Psoas muscle (tissue), 7 donors: ENCODE measurements at regions not wholly inside any gene's neighbourhood (a gene's known extent, or its start where the extent isn't known, plus 50 kb on each side); places are given as distances from the start of the nearest gene placed in this dataset.

Experiments used
- ATAC-seq, 4 donors: fragments of 200-7000 bp; cut with Tn5 transposase; one replicate each; pipeline ENCODE4 v1.9.1; 2020; ENCODE audit warnings: moderate library complexity in 3 of 4, mild to moderate bottlenecking in 2 of 4
- DNase-seq, 2 donors: peaks; one replicate each; pipeline ENCODE4 v3.0.0-alpha.2; 2020
- H3K27ac ChIP-seq: fragments of 200-600 bp; one replicate; pipeline ENCODE4 v1.8.0; 2022
- H3K27me3 ChIP-seq, 3 donors: fragments of 200-600 bp in 1 of 3; one replicate each; pipeline versions ENCODE4 v1.6.1 to v1.8.0; 2013 to 2022; ENCODE audit warnings: low read length in 2 of 3, mild to moderate bottlenecking in 2 of 3, moderate library complexity in 1 of 3; ENCODE audit not compliant: insufficient read depth in 3 of 3
- H3K36me3 ChIP-seq, 2 donors: fragments of 200-600 bp in 1 of 2; one replicate each; pipeline versions ENCODE4 v1.6.1 to v1.8.0; 2013 to 2022; ENCODE audit warnings: low read depth in 1 of 2, mild to moderate bottlenecking in 1 of 2, moderate library complexity in 1 of 2; ENCODE audit not compliant: insufficient read depth in 1 of 2
- H3K4me1 ChIP-seq: fragments of 200-600 bp; one replicate; pipeline ENCODE4 v1.8.0; 2022
- H3K4me3 ChIP-seq: fragments of 200-600 bp; one replicate; pipeline ENCODE4 v1.8.0; 2022; ENCODE audit warnings: mild to moderate bottlenecking
- H3K9me3 ChIP-seq: fragments of 200-600 bp; one replicate; pipeline ENCODE4 v1.8.0; 2022
- CTCF ChIP-seq: fragments of 200-600 bp; IDR thresholded peaks from one replicate; pipeline ENCODE4 v1.8.0; 2022; ENCODE audit warnings: antibody characterized with exemption
- WGBS, 3 donors: extraction: QIAGEN DNeasy Blood & Tissue Kit; methylation state at CpG; one replicate each; pipeline versions ENCODE4 v1.1.6 to v1.1.7; 2013; 5-methylcytosine and 5-hydroxymethylcytosine counted together
- intact Hi-C, 2 donors: fragments of 100-400 bp; cut with DNase I; formaldehyde crosslinking; loops; one replicate each; pipeline versions ENCODE4 v1.11.0 to v1.14.2; 2022
- donor health status: healthy with polysubstance abuse.
- donor health status: DM: no; HTN: no; CAD: no; lungs with moderate emphysema.
- donor health status: Bipolar disorder and iron deficiency.
- donor health status: healthy.
- donor health status: DM: yes; HTN: yes; CAD: no.
- donor health status: DM: no; HTN: no; CAD: no.
- donor health status: DM: yes; HTN: yes; CAD: no.

GRCh38 chr13:68051910-68052309 lies 821.8 kb upstream of the PCDH9 start:
- no peak overlapping the region for H3K27ac ChIP-seq
- no peaks in the 10 kb centered on the region for H3K27me3 ChIP-seq
- no peak for TF ChIP-seq CTCF
- no peaks in the 10 kb centered on the region for H3K36me3 ChIP-seq
- ATAC-seq (no peak), DNase-seq (no peak)
- H3K9me3 ChIP-seq = no peaks in the 10 kb centered on the region
- intact Hi-C loops = no loop called here
- H3K4me1 ChIP-seq = no peaks in the 10 kb centered on the region
- H3K4me3 ChIP-seq = no peak overlapping the region
- WGBS, 3 donors = 72 to 78% (median 77%) methylated on average over 5 of the region's 5 CpGs

GRCh38 chr13:68050761-68051160 lies 820.6 kb upstream of the PCDH9 start:
- no peaks in the 10 kb centered on the region for H3K27me3 ChIP-seq
- H3K4me3 ChIP-seq = no peak overlapping the region
- 7 to 15% (median 11%) methylated on average over 1 of the region's 1 CpG for WGBS, 3 donors
- no peak for TF ChIP-seq CTCF
- ATAC-seq (no peak), DNase-seq (no peak)
- H3K36me3 ChIP-seq = no peaks in the 10 kb centered on the region
- no peaks in the 10 kb centered on the region for H3K4me1 ChIP-seq
- H3K27ac ChIP-seq = no peak overlapping the region
- H3K9me3 ChIP-seq = no peaks in the 10 kb centered on the region
- intact Hi-C loops = no loop called here

- intact Hi-C loops = no loop called here
- Histone ChIP-seq H3K36me3 (no peaks in the 10 kb centered on the region), H3K9me3 (no peaks in the 10 kb centered on the region), H3K27me3 (no peaks in the 10 kb centered on the region), H3K4me3 (no peak overlapping the region), H3K4me1 (no peaks in the 10 kb centered on the region), H3K27ac (no peak overlapping the region)
- TF ChIP-seq CTCF = no peak
- 69 to 81% (median 69%) methylated on average over 3 of the region's 3 CpGs for WGBS, 3 donors
- ATAC-seq = no peak
- no peak for DNase-seq
These were observed 818.7 kb upstream of the PCDH9 start for GRCh38 chr13:68048802-68049359.

GRCh38 chr13:68047889-68048288 lies 817.8 kb upstream of the PCDH9 start:
- H3K9me3 ChIP-seq = no peaks in the 10 kb centered on the region
- intact Hi-C loops = no loop called here
- TF ChIP-seq CTCF = no peak
- no peak for DNase-seq
- no peak for ATAC-seq
- H3K36me3 ChIP-seq = no peaks in the 10 kb centered on the region
- no peaks in the 10 kb centered on the region for H3K27me3 ChIP-seq
- no peak overlapping the region for H3K27ac ChIP-seq
- 66 to 69% (median 66%) methylated on average over 3 of the region's 3 CpGs for WGBS, 3 donors
- H3K4me1 ChIP-seq = no peaks in the 10 kb centered on the region
- no peak overlapping the region for H3K4me3 ChIP-seq

GRCh38 chr13:68046903-68047302 lies 816.8 kb upstream of the PCDH9 start:
- Histone ChIP-seq H3K4me1 (no peaks in the 10 kb centered on the region), H3K36me3 (no peaks in the 10 kb centered on the region), H3K9me3 (no peaks in the 10 kb centered on the region), H3K4me3 (no peak overlapping the region), H3K27ac (no peak overlapping the region), H3K27me3 (no peaks in the 10 kb centered on the region)
- WGBS, 3 donors = 61 to 71% (median 63%) methylated on average over 2 of the region's 2 CpGs
- TF ChIP-seq CTCF = no peak
- DNase-seq (no peak), ATAC-seq (no peak)
- intact Hi-C loops = no loop called here
